ENCODE measurements at regions not wholly inside any gene's neighbourhood (a gene's known extent, or its start where the extent isn't known, plus 50 kb on each side); places are given as distances from the start of the nearest gene placed in this dataset.

GRCh38 chr1:239269706-239270105, 116.7 kb upstream of the CHRM3 start:
- Mint-ChIP-seq H3K4me1 (no peaks in the 10 kb centered on the region), H3K4me3 (no peak overlapping the region), H3K36me3 (peaks cover 3% of the 10 kb centered on the region; the same call in 1 of the 2 replicates), H3K27ac (no peak overlapping the region), H3K27me3 (ENCODE audit: low read depth) (no peaks in the 10 kb centered on the region; the same call in 1 of the 2 replicates), H3K9me3 (peaks cover 41% of the 10 kb centered on the region)
- CTCF ChIA-PET: no interaction called here
- ATAC-seq (no peak), DNase-seq (ENCODE audit: low spot score) (no peak)
- no peak for TF ChIP-seq FOXJ3 (CRISPR knock-in tag; IDR thresholded peaks at IDR 0.05; ENCODE audit: borderline replicate concordance)
- no peak for TF ChIP-seq JUN (CRISPR knock-in tag; IDR thresholded peaks at IDR 0.05)
- no peak for TF ChIP-seq FOXK1 (CRISPR knock-in tag; IDR thresholded peaks at IDR 0.05)
- no peak for TF ChIP-seq ZNF425 (CRISPR knock-in tag; conservative IDR thresholded peaks at IDR 0.05)
- no peak for TF ChIP-seq PREB (CRISPR knock-in tag; IDR thresholded peaks at IDR 0.05; ENCODE audit: borderline replicate concordance)
- POLR2A ChIA-PET: no interaction called here

GRCh38 chr1:239268941-239269340, 117.4 kb upstream of the CHRM3 start:
- peaks cover 33% of the 10 kb centered on the region for H3K9me3 Mint-ChIP-seq
- DNase-seq (ENCODE audit: low spot score) (no peak), ATAC-seq (no peak)
- ChIA-PET CTCF (no interaction called here), POLR2A (no interaction called here)
- H3K27ac Mint-ChIP-seq: no peak overlapping the region
- H3K4me1 Mint-ChIP-seq: peaks cover under 1% of the 10 kb centered on the region; the same call in 1 of the 2 replicates
- TF ChIP-seq ZNF423 (CRISPR knock-in tag; IDR thresholded peaks at IDR 0.05): no peak
- no peak for TF ChIP-seq ZNF281 (CRISPR knock-in tag; IDR thresholded peaks at IDR 0.05)
- no peak for TF ChIP-seq PREB (CRISPR knock-in tag; IDR thresholded peaks at IDR 0.05; ENCODE audit: borderline replicate concordance)
- TF ChIP-seq, protein P1, sequence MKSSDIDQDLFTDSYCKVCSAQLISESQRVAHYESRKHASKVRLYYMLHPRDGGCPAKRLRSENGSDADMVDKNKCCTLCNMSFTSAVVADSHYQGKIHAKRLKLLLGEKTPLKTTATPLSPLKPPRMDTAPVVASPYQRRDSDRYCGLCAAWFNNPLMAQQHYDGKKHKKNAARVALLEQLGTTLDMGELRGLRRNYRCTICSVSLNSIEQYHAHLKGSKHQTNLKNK (CRISPR knock-in tag; IDR thresholded peaks at IDR 0.05): no peak
- TF ChIP-seq, protein P2, sequence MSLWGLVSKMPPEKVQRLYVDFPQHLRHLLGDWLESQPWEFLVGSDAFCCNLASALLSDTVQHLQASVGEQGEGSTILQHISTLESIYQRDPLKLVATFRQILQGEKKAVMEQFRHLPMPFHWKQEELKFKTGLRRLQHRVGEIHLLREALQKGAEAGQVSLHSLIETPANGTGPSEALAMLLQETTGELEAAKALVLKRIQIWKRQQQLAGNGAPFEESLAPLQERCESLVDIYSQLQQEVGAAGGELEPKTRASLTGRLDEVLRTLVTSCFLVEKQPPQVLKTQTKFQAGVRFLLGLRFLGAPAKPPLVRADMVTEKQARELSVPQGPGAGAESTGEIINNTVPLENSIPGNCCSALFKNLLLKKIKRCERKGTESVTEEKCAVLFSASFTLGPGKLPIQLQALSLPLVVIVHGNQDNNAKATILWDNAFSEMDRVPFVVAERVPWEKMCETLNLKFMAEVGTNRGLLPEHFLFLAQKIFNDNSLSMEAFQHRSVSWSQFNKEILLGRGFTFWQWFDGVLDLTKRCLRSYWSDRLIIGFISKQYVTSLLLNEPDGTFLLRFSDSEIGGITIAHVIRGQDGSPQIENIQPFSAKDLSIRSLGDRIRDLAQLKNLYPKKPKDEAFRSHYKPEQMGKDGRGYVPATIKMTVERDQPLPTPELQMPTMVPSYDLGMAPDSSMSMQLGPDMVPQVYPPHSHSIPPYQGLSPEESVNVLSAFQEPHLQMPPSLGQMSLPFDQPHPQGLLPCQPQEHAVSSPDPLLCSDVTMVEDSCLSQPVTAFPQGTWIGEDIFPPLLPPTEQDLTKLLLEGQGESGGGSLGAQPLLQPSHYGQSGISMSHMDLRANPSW (CRISPR knock-in tag; conservative IDR thresholded peaks at IDR 0.05; ENCODE audit: low read depth): no peak
- TF ChIP-seq ESRRA (CRISPR knock-in tag; IDR thresholded peaks at IDR 0.05; ENCODE audit: borderline replicate concordance): no peak
- no peak for TF ChIP-seq ZNF416 (CRISPR knock-in tag; IDR thresholded peaks at IDR 0.05)
- TF ChIP-seq ELF4 (CRISPR knock-in tag; IDR thresholded peaks at IDR 0.05; ENCODE audit: low read depth): no peak
- TF ChIP-seq, protein P3, sequence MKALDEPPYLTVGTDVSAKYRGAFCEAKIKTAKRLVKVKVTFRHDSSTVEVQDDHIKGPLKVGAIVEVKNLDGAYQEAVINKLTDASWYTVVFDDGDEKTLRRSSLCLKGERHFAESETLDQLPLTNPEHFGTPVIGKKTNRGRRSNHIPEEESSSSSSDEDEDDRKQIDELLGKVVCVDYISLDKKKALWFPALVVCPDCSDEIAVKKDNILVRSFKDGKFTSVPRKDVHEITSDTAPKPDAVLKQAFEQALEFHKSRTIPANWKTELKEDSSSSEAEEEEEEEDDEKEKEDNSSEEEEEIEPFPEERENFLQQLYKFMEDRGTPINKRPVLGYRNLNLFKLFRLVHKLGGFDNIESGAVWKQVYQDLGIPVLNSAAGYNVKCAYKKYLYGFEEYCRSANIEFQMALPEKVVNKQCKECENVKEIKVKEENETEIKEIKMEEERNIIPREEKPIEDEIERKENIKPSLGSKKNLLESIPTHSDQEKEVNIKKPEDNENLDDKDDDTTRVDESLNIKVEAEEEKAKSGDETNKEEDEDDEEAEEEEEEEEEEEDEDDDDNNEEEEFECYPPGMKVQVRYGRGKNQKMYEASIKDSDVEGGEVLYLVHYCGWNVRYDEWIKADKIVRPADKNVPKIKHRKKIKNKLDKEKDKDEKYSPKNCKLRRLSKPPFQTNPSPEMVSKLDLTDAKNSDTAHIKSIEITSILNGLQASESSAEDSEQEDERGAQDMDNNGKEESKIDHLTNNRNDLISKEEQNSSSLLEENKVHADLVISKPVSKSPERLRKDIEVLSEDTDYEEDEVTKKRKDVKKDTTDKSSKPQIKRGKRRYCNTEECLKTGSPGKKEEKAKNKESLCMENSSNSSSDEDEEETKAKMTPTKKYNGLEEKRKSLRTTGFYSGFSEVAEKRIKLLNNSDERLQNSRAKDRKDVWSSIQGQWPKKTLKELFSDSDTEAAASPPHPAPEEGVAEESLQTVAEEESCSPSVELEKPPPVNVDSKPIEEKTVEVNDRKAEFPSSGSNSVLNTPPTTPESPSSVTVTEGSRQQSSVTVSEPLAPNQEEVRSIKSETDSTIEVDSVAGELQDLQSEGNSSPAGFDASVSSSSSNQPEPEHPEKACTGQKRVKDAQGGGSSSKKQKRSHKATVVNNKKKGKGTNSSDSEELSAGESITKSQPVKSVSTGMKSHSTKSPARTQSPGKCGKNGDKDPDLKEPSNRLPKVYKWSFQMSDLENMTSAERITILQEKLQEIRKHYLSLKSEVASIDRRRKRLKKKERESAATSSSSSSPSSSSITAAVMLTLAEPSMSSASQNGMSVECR (CRISPR knock-in tag; IDR thresholded peaks at IDR 0.05; ENCODE audit: borderline replicate concordance): no peak
- no peak for TF ChIP-seq NR1H2 (CRISPR knock-in tag; IDR thresholded peaks at IDR 0.05)
- TF ChIP-seq FOXJ3 (CRISPR knock-in tag; IDR thresholded peaks at IDR 0.05; ENCODE audit: borderline replicate concordance): no peak
- no peak for TF ChIP-seq ZNF138 (CRISPR knock-in tag; conservative IDR thresholded peaks at IDR 0.05)
- TF ChIP-seq RORB (CRISPR knock-in tag; IDR thresholded peaks at IDR 0.05): no peak
- no peak overlapping the region for H3K4me3 Mint-ChIP-seq
- H3K27me3 Mint-ChIP-seq (ENCODE audit: low read depth): no peaks in the 10 kb centered on the region; the same call in 1 of the 2 replicates
- H3K36me3 Mint-ChIP-seq: peaks cover 3% of the 10 kb centered on the region; the same call in 1 of the 2 replicates
